Activated CD8-positive, alpha-beta memory T cell treated with anti-CD3 and anti-CD28 coated beads, Interleukin-2, amount 50 U/mL, for 24 hours (primary cell): ENCODE measurements at regions not wholly inside any gene's neighbourhood (a gene's known extent, or its start where the extent isn't known, plus 50 kb on each side); places are given as distances from the start of the nearest gene placed in this dataset.

Source experiments
- DNase-seq: peaks from one replicate; pipeline ENCODE4 v3.0.0-alpha.2; 2020; ENCODE audit errors: extremely low read depth

DNA sequence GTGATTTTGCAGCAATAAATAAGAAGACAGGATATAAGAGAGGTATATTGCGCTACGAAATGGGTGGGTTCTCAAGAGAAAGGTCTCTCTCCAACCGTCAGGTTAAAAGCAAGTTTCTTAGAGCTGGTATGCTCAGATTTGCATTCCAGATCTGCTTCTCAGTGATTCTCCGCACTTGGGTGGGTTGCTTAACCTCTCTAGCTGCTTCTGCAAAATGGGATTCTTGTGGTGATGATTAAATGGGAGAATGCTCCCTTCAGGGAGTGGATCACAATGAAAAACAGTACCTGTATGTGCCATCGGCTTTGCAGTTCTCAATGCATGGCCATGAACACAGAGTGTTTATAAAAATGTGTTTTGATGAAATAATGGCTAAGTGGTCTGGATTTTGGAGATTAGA is 477.7 kb downstream of the TNS1 start:
- no peak for DNase-seq

DNA sequence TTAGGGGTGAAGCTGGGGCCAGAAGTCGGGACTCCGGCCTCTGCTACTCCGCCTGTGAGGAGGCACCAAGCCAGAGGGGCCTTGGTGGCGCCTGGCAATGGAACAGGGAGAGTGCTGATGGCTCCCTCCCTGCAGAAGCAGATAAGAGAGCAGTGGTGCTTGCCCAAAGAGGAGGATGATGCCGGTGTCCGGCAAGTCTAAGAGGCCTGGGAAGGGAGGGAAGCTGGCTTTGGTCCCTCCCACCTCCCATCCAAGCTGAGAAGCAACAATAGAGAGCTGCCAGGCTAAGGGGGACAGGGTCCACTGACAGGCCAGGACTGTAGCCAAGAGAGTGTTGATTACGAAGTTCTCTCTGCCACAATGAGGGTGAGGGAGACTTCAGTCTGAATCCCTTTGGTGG is 479.5 kb downstream of the TNS1 start:
- DNase-seq = no peak

DNA sequence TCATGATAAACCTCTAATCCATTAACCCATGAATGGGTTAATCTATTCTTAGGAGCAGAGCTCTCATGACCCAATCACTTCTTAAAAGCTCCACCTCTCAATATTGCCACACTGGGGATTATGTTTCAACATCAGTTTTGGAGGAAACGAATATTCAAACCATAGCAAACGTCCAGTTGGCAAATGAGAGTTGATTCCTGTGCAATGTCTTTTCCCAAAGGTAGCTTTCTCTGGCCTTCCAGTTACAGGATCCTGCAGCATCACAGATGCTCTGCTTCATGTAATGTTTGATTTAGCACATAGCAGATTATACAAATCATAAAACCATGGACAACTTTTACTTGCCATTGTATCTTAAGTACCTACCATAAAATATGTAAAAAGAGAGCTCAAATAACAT is 481.0 kb downstream of the TNS1 start:
- DNase-seq = no peak

DNA sequence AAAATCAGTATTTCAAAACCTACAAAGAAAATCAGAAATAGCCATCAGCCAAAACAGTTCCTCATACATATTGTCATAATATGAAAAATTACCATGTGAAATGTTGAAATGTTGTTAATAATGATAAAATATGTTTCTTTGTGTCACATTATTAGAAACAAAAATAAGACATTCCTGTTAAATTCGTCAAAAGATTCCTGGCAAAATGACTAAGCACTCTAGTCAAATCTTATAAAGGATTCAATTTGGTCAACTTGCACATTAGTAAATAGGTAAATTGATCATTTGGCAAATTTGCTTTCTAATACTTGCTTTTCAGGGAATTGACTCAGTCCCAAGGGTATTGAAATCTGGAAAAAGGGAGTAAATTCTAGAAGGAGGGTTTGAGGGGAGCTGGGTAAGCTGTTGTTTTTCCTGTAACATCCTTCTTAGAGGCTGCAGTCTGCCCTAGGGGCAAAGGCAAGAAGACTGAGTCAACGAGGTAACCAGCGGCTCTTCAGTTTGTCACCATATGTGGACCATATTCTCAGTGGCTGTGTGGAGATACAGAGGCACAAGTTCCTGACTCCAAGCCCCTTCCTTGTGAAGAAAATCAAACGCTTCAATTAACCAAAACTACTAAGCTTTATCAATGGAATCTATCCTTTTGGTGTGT is 482.3 kb downstream of the TNS1 start:
- DNase-seq = no peak

DNA sequence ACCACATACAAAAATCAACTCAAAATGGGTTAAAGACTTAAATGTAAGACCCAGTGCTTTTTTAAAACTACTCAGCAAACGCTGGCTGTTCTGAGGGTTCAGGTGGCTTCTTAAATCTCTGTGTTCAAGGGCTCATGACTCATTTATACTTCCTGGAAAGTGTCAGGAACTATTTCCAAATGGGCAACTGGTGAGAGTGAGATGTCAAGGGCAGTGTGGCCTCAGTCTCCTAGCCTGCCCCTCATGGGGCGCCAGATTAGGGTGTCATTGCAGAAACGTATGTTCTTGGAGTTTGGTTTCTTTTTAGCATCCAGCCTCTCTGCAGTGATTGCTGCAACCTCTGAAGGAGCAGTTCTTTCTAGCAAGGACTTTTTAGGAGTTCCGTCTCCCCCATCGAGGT is 485.4 kb downstream of the TNS1 start:
- no peak for DNase-seq

DNA sequence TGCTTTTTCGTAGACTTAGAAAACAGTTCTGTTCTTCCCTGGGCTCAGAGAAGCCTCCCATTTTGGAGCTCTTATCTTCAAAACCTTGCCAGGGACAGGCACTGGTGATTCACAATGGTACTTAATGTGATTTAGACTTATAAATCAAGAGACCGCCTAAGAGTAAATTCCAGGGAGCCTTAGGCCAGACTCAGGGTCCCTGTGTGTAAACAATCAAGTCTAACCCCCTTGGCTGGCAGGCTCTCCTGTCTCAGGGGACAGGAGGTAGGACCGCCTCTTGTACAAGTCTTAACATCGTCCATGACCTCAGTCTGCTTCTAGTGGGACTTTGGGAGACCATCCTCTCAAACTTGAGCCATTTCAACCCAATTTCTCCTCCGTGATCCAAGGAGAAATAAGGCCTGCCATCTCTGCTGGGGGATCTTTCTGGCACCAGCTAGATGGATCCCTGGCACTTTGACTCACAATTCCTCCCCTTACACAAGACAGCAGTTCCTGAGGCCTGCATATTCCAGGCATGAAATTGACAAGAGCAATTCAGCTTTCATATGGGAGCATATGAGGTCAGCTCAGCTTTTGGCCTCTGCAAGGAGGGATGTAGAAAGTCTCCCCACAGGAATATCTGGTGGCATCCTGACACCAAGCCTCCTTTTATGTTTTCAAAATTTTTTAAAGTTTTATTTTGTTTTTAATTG is 487.0 kb downstream of the TNS1 start:
- DNase-seq = no peak

DNA sequence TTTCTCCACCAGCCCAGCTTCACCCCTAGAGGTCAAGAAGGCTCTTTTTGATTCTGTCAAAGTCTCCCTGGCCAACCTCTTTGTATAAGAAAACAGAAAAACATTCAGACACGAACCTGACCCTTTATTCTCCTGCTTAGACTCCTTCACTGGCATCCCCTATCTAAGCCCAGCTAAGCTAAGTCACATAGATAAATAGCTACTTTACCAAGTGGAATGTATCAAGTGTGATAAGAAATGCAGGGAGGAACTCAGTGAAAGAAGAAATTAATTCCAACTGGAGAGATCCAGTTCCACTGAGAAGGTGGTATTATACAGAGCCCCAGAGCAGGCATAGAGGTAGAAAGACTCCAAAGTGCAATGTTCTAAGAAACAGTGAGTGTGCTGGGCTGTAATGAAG is 489.5 kb downstream of the TNS1 start:
- DNase-seq = no peak

DNA sequence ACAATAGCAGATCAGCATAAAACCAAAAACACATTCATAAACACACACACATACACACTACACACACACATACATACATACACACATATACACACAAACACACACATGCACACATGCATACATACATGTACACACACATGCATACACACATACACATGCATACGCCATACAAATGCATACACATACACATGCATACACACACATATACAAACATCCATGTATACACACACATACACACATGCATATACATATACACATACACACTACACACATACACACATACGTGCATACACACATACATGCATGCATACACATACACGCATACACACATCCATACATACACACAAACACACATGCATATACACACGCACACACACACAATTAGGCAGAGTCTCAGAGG is 490.1 kb downstream of the TNS1 start:
- no peak for DNase-seq

DNA sequence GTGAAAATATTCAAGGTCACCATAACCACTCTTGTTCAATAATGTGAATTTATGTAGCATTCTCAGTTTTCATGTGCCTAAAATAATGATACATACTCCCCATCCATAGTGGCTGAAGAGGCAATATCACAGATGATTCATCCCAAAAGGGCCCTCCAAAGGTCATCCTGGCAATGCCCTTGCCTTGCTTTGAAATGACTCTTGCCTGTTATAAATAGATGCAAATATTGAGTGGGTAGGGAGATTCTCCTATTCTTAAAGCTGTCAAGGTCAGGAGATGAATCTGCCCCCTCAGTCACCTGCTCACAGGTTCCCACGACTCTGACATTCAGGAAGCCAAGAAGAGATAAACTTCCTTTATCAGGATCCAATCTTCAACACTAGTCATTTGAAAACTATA is 490.5 kb downstream of the TNS1 start:
- no peak for DNase-seq

DNA sequence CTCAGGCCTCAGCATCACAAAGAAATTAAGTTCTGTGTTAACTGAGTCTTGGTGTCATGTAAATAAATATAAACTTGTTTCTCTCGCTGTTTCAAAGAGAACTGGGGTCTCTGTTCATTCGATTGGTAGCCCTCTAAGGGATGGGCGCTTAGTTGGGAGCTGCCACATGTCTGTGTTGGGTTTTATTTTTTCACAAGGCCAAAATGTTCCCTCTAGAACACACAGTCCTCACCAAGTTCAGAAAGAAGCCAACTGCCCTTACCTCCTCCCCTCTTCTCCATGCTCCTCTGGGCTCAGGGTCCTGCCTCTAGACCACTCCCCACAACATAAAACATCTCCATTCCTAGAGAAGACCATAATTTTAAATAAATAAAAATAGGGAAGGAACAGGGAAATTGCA is 490.9 kb downstream of the TNS1 start:
- DNase-seq = no peak

DNA sequence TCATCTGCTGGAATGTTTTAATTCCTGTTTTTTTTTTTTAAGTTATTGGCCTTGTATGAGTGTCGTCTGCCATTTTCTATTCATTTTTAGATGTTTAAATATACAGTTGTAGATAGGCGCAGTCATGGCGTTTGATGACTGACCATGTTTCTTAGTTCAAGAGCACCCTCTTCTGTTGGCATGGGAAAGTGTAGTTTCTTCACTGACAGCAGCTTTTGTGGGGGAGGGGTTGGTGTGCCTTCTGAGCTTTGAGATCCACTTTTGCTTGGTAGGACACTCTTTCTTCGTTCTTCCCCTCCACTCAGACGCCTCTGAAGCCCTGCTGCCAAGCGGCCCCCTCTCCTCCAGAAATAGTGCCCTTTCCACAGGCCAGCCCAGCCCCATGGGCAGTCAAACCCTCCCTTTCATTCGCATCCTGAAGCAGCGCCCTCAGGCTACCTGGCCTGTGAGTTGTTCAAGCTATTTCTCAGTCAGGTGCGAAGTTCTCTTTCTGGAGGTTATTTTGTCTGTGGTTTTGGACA is 492.0 kb downstream of the TNS1 start:
- DNase-seq = no peak

DNA sequence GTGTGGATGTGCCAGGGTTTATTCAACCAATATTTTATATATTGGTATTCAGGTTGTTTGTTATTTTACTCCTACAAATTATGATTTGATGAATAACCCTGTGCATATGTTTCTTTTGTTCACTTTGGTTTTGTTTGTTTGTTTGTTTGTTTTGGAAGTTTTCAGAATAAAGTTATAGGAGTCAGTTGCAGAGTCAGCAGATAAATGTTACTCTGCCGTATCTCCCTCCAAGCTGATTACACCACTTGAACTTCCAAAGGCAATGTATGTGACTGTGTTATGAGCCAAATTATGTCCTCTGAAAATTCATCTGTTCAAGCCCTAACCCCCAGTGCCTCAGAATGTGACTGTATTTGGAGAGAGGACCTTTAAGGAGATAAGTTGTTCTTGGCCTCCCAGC is 497.5 kb downstream of the TNS1 start:
- DNase-seq = no peak

DNA sequence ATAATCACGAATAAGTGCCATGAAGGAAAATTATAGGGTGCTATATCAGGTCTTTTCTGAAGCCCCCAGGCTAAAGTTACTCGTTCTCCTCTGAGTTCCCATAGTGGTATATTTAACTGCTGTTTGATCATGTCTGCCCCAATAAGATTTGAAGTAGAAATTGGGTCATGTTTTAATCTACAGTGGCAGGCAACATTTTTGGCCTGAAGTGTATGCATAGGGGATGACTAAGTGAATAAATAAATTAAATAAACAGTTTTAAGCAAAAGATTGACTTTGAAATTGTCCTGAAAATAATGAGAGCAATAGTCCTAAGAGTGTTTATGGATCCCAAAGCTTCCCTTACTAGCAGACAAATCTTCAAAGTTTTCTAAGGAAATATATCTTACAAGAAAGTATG is 500.9 kb downstream of the TNS1 start:
- no peak for DNase-seq

DNA sequence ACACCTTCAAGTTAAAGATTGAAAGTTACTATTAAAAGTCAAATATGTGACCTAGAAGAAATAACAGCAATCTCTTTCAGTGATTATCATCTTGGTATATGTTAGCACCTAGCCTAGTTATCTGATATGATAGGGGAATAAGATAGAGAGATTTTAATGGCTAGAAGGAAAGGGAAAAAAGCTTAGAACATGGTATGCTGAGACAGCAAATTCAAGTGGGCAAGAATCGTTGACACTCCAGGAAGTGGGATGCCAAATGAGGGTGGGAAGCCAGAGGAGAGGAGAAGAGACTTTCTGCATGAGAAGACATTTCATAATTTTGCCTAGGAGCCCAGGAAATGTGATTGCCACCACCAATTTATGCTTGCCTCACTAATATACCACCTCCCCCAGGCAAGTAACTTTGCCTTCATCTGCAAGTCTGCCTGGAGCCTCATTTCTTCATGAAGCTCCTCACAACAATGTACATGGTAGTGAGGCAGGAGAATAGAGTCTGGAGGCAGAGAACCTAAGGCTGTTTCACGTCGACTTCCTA is 504.9 kb downstream of the TNS1 start:
- no peak for DNase-seq

DNA sequence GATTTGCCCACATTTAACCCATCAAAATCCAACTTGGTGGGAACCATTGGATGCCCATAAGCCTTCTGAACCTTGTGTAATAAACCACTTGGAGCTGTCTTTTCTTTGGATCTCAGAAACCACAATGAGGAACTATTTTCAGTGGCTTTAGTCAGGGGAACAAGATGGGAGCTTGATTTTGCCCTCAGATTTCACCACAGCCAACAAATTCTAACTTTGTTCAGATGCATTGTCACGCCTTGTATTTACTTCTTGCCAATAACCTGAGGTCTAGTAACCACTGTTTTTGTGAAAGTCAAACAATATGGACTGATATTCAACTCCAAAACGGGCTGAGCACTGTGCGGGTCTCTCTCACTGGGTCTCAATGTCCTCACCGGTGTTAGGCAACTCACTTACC is 508.2 kb downstream of the TNS1 start:
- DNase-seq = no peak

DNA sequence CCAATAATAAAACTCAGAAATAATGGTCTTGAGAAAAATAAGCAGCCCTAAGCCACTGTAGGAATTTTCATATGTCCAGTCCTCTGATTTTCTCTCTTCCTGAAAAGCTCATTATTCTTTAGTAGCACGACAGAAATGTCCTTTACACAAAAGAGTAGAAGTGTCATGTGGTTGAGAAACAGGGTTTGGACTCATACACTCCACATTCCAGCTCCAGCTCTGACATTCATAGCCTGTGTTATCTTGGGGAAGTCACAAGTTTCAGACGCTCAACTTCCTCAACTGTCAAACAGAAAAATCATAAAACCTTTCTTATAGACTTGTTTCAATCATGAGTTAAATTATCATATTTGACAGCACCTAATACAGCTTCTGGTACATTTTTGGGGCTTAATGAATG is 511.5 kb downstream of the TNS1 start:
- no peak for DNase-seq

DNA sequence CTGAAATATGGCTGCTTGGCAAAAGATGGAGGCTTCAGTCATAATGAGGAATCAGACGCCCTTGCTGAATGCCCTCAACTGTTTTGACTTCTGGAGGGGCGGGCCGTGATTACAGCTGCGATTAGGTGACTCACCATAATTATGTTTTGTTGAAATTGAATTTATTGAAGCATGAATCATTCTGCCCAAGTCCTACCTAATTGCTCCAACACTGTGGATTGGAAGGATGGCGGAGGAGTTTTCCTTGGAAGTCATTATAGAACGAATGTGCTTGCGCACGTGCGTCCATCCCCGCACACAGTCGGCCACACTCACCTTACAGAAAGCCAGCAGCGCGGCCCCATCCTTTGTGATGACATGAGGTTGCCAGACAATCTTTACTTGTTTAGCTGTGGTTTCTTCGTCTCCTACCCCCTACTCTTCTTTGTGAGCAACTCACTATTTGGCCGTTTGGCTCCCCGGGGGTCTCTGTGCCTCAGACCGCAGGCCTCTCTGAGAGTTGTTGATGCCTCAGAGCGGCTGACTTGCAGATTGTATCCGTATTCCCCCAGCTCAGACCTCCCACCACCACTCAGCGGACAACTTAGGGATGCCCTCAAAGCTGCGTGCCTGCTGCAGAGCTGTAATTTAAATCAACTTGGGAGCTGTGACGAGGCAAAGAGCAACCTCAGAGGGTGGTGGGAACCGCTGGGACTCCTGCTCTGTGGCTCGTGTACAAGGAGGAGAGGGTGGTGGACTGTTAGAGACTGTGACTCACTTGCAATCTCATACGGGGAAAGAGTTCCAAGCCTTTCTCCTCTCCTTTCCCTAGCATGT is 513.4 kb downstream of the TNS1 start:
- no peak for DNase-seq

DNA sequence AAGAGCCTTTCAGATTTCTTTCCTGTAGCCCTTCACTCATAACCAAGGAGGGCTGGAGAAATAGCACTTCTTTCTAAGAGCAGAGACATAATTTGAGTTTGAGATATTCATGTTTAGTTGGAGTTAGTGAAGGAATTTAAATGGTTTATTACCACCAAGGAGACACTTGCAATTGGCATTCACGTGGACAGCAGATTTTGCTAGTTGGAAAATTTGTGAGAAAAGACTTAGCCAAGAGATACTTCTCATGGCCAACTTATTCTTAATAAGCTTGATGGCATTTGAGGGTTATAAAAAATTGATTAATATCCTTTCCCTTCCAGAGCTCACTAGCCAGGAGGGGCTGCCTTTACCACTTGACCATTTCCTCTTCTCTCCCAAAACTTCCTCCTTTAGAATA is 518.7 kb downstream of the TNS1 start:
- DNase-seq = no peak

DNA sequence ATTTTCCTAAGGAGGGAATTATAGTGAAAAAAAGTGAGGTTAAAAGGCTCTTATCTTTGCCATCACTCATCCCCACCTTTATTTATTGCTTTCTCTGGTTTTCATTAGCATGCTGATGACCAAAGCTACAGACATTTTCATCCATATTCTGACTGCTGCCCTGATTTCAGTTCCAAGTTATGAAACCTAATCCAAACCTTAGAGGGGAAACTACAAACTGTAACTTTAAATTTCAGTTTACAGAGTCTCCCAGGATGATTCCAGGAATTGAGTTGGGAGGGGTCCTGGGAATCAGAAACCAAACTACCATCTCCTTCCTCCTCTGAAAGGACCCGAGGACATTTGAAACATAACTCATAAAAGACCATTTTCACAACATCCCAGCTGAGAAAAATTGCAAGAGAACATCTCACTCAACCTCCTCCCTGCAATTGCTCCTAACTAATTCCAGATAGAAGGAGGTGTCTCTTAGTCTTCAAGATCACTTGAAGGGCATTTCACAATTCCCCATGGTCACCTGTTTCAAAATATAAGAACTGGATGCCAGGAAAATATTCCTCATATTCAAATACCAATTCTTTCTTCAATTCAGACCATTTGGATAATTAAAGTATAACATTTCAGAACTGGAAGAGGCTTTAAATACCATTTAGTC is 520.6 kb downstream of the TNS1 start:
- DNase-seq = no peak

DNA sequence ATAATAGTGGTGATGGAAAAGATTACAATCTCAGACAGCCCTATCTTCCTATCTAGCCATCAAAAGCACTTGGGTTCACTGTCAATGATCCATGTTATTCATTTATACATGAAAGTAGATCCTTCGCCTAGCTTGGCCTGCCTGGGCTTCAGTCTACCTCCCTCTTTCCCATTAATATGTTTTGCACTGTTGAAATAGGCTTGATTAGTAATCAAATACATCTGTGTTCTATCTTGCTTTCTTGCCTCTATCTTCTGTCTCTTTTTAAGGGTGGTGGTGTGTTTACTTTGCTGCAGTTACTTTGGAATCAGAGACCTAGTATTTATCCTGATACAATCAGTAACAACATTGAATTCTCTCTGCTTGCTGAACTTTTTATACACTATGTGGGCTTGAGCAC is 521.2 kb downstream of the TNS1 start:
- DNase-seq = no peak

DNA sequence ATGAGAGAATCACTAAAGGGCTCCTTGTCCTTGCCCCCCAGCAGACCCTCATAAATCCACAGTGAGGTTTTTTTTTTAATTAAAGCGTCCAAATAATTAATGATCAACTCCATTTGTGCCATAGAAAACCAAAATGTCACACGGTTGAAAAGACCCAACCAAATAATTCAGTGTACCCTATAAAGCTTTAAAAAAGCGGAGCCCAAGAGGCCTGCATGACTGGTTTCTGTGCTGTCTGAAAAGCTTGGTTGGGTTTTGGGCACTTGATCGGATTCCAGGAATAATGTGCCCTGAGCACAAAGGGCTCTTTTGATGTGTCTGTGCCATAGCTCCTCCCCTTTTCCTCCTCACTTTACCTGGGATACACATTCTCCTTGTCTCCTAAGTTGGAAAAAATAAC is 523.2 kb downstream of the TNS1 start:
- DNase-seq = no peak

DNA sequence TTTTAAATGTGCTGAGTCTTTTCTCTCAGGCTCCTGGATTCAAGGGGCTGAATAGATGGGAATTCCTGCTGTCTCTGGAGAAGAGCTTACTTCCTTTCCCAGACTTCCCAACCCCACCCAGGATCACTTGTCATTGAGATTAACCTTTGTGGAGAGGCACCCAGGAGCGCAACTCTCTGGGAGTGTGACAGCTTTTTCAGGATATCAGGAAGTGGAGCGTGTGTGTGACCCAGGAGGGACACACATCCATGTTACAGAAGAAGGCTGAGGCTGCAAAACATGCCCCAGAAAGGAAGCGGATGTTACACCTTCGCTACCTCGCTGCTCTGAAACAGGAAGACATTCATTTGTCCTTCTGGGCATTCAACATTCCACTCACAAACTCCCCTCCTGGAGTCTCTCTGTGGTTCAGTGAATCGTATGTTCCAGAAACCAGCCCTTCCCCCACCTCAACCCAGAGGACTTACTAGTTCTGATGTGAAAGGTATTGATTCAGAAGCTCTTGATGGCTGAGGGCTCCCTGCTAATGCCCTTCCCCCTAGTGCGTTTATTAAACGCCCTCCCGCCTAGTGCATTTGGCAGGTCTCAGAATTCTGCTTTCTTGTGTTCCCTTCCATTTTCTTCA is 523.9 kb downstream of the TNS1 start:
- DNase-seq = no peak
